HG03342 (cell line): ENCODE measurements at regions not wholly inside any gene's neighbourhood (a gene's known extent, or its start where the extent isn't known, plus 50 kb on each side); places are given as distances from the start of the nearest gene placed in this dataset.
"Not testable (repeated sequence)": the region's sequence is repeated elsewhere in the genome, so short reads cannot be mapped to it uniquely, and the experiment has no call there.

ENCODE experiments used
- ATAC-seq: cut with Tn5 transposase; IDR thresholded peaks from one replicate; pipeline ENCODE4 v1.9.1; 2021; ENCODE audit warnings: mild to moderate bottlenecking, moderate library complexity; ENCODE audit not compliant: unreplicated experiment

DNA sequence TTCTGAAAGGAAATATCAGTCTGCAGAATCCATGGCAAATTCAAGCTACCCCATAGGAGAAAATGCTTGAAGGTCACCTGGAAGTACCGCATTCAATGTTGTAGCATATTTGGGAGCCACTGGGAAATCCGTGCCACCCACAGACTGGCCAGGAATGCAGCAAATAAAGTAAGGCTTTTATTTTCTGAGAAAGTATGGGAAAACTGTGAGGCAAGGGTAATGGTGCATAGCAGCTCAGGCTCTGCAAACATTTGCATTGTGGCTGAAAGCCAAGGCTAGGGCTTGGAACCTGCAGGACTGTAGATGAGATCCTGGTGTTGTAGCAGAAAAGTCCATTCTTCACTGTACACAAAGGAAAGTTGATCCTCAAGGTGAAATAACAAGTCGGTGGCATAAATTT, 450.9 kb upstream of the NR3C2 start:
- ATAC-seq = no peak

DNA sequence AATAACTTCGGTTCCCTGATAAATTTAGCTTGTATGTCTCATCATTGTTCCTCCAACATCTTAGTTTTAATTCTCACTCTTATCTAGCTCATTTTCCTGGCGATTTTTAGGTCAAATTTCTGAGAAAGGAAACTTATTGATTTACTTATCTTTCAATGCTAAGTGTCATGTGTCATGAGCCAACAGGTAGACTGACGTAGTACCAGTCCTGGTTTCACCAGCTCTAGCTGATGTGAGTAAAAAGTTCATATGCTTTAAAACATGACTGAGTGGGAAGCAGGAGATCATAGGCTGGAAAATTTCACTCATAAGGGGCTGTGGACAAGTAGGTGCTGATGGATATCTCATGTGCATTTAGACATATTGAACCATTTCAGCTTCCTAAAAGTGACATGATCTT, 441.7 kb upstream of the NR3C2 start:
- no peak for ATAC-seq

DNA sequence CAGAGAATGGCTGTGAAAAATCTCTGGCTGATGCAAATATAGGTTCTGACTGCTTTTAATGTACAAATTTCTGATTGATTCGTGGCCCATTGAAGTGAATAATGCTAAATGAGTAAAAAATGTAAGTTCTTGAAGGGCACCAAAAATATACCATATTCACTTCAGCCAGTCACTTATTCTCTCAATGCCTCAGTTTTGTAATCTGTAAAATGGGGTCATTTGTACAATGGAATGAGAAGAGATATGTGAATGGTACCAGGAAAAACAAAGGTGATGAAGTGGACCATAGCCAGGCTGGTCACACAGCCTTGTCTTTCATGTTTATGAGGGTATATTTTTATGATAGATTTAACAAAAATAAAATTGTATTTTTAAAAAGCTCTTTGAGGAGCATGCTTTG, 441.2 kb upstream of the NR3C2 start:
- ATAC-seq = no peak

- ATAC-seq = no peak
These were observed 439.8 kb upstream of the NR3C2 start for GRCh38 chr4:148881860-148882643.

DNA sequence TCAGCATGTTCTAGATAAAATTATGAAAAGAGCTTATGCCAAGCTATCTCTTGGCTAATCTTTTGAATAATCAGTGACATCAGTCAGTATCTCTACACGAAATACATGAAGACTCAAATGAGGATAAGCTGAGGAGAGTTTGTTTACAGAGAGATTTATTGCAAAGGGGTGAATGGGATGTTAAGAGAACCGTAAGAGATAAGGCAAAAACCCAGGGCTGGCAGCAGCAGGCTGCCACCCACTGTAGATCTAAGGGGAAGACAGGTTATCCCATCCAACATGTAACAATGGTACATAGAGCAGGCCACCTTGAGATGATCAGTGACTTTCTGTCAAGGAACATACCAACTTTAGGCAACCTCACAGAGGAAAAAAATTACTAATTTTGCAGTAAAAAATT, 432.1 kb upstream of the NR3C2 start:
- ATAC-seq = no peak

DNA sequence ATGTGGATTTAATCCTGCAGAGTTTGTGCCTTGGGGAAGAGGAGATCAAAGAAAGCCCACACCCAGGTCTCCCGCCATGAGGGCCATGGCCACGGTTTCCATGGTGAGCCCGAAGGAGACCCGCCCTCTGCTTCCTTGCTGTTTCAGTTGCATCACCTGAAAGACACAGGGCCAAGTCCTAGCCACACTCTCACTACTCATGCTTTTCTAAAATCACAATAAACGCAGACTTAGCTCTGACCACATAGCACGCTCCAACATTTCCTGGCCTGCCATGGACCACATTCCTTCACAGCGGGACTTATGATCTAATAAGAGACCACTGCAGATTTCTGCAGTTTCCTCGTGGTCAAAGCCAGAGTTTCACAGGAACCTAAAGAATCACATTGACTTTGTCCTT, 426.0 kb upstream of the NR3C2 start:
- no peak for ATAC-seq

DNA sequence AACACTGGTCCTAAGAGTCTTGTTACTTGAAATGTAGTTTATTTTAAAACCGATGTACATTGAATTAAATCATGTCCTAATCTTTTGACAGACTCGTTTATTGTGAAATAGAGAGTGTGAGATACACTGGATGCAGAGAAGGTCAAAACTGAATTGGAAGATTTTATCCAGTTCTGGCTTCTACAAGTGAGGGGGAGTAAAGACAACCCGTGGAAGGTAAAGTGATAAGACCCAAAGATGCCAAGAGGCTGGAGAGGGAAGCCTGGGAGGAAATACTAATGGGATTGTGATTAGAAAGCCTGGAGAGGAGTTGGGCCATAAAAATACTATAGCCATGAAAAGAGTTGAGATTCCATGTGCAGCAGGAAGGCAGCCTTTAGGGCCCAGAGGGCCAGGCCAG, 424.5 kb upstream of the NR3C2 start:
- no peak for ATAC-seq

- ATAC-seq = no peak
These were observed 415.8 kb upstream of the NR3C2 start for GRCh38 chr4:148857973-148858534.

- no peak for ATAC-seq
These were observed 415.2 kb upstream of the NR3C2 start for GRCh38 chr4:148857239-148857972.

DNA sequence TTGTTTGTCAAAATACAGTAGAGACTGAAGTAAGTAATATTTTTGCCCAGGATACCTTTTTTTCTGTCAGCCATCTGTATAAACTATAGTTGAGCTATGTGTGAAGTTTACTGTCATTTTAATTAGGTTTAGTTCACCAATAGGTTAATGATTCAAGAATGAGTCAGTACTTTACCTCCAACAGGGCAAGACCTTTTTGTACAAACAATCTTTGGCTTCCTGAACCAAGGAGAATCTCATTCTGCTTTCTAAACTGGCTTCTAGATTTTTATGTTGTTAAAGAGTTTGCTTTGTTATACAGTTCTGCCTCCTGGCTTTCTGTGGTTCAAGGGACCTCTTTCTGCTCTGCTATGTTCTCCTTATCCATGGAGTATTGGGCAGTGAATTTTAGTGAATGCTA, 412.0 kb upstream of the NR3C2 start:
- ATAC-seq = no peak

DNA sequence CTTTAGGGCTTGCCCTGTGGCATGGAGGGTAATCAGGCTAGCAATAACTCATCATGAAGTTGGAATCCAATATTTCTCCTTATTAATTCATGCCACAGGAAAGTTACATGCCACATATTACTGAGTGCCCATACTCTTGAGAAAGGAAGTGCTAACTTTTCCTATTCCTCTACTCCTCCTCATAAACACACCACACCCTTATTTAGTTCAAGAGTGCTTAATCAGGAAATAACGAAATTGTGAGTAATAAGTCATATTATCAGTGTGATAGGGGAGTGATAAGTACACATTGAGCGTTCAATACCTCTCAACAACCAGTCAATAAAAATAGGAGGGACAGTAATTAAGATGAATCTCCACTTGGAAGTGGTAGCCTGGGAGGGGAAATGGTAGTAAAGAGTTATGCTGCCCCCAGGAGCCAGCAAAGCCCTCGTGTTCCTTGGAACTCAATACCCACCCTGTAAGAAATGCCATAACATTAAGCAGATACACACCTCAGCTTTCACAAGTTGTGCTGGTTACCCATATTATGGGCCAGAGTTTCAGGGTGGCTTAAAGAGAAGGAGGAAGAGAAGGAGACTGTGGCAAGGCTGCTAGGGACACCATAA, 410.0 kb upstream of the NR3C2 start:
- no peak for ATAC-seq

DNA sequence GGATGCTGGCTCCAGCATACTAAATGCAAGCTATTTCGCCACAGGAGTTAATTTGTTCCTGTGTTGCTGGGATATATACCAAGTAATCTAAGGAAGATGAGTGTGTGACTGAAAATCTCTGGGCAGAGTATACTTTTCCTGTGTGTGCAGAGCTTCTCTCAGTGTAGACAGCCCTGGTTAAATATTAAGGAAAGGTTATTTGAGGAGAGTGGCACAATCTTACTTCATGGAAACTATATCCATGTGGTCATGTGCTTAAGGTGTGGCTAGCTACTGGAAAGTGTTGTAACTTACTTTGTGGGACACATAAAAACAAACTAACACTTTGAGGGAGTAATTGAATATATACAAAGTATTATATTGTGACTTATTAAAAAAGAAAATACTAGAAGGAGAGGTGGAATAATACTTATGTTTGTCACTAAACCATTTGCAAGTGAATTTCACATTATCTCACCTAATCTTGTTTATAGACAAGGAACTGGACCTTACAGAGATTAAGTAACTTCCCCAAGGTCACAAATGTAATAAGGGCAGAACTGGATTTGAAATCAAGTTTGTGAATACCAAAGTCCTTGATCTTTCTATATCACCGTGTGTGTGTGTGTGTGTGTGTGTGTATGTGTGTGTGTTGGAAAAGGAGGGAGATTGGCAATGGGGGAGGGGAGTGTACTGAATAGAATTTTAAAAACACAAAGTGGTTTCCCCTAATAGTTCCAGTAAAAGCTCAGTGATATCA, 408.2 kb upstream of the NR3C2 start:
- ATAC-seq = no peak

DNA sequence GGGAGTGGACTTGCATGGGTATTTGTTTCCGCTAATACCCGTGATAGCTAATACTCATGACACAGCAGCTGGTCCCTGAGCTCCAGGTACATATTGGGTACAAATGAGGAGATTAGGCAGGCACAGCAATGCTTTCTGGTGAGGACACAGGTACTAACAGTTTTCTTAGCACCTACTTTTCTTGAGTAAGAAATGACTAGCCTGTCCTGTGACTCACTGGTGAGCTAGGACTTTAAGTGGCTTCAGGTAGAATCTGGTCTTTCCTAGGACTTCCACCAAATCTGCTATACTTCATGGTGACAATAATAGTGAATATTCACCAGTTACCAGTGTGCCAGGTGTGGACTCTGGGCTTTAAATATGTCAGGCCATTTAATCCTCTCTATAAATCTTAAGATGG, 407.4 kb upstream of the NR3C2 start:
- no peak for ATAC-seq

DNA sequence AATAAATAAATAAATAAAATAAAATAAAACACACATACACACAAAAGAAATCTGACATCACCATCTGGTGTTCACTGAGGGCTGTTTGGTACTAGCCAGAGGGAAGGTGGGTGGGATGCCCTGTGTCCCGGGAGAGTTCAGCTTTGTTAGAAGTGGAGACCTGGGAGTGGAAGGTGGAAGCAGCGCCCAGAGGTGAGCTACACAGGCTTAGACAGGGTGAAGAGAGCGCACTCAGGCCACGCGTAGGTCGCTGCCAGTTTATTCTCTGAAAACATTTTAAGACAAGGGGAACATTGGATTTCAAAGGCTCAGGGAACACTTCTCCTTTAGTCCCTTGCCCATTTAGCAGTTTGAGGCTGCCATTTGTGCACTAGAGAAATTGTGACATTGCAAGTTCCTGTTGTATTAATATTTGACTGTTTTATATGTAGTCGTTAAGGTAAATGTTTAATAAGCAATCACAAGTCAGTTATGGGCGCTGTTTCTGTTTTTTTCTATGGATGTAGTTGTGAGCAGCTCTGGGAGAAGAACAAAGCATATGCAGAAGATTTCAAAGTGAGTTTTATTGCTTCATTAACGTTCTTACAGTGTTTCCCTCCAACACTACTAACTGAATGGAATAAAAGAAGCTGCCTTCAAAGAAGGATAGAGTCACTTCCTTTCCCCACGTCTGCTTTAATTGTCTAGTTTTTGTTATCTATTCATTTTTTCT, 405.5 kb upstream of the NR3C2 start:
- ATAC-seq = no peak

DNA sequence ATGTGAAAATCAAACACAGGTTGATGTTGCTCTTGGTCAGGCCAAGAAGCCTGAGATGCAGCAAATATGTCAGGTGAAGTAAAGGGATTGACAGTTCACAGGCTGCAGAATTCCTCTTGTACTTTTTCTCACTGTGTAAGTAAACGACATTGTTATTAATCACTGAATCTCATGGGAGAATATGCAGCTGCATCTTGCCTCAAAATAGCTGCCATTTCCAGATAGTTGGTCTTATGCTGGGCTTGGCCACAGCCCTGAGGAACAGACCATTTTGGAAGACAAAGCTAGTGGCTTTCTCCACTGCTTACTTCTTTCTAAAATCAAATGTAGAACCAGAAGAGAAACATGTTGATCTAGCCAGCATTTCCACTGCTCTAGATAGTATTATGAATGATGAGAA, 403.4 kb upstream of the NR3C2 start:
- no peak for ATAC-seq

DNA sequence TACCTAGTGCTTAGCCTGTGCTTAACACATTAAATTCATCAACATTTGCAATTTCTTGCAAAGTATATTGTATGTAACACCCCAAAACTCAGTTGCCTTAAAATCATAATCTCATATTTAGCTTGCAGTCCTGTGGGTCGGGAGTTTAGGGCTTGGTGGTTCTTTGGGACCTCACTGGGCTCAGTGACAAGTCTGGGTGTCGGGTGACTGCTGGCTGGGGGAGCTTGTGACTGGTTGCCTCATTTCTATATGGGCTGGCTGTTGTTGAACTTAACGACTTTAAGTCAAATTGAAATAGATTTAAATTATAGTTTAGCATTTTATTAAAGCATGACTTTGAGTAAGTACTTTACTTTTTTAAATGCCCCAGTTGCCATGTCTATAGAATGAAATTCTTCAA, 401.4 kb upstream of the NR3C2 start:
- ATAC-seq = no peak

- ATAC-seq = no peak
These were observed 400.6 kb upstream of the NR3C2 start for GRCh38 chr4:148842843-148843242.

DNA sequence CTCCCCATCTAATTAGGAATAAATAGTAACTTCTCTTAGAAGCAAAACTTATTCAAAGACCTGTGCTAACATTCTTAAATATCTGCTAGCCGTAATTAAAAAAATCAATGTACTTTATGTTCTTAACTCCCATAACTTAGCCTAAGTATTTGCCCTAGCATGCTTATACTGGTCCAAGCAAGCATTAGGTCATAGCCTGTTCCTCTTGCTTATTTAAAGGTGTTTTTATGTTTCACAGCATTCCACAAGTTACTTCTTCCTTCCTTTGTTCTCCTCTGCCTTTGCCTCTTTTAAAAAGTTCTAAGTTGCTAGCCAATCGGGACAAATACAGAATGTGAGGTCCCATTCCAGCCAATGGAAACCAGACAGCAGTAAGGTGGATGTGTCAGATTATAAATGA, 395.4 kb upstream of the NR3C2 start:
- not testable (repeated sequence) for ATAC-seq

GRCh38 chr4:148834804-148835631, 392.8 kb upstream of the NR3C2 start:
- peak; percentile 78 for ATAC-seq

- no peak for ATAC-seq
These were observed 389.7 kb upstream of the NR3C2 start for GRCh38 chr4:148831945-148832344.
